ENCODE measurements at regions not wholly inside any gene's neighbourhood (a gene's known extent, or its start where the extent isn't known, plus 50 kb on each side); places are given as distances from the start of the nearest gene placed in this dataset.

DNA sequence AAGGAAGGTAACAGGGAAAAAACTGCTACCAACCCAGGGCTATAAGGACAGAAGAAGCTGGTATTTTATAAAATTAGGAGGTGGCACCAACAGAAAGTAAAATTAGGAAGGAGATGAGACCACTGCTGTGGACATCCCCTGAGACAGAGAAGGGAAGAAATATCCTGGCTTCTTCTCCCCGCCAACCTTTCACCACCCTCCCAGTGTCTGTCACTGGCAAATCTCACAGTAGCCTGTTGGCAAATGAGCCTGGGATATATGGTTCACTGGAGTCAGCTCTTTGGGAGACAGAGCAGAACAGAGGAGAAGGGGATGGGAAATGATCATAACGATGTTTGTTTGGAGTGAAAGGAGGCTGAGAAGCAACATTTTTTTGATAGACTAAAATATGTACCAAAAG, 190.9 kb upstream of the PACRGL start:
- Mint-ChIP-seq H3K4me1 (no peaks in the 10 kb centered on the region), H3K27me3 (ENCODE audit: low read depth) (no peaks in the 10 kb centered on the region), H3K36me3 (peaks cover 6% of the 10 kb centered on the region), H3K9me3 (no peaks in the 10 kb centered on the region), H3K27ac (no peak overlapping the region), H3K4me3 (no peak overlapping the region)
- no peak for DNase-seq (ENCODE audit: low spot score in 2 of 2, unreplicated experiment in 2 of 2)
- no peak for TF ChIP-seq CTCF (IDR thresholded peaks at IDR 0.05; ENCODE audit: unreplicated experiment)

GRCh38 chr4:20512033-20512792, 188.0 kb upstream of the PACRGL start:
- Mint-ChIP-seq H3K4me1 (no peaks in the 10 kb centered on the region), H3K9me3 (no peaks in the 10 kb centered on the region), H3K36me3 (peaks cover 9% of the 10 kb centered on the region), H3K27ac (no peak overlapping the region), H3K27me3 (ENCODE audit: low read depth) (no peaks in the 10 kb centered on the region), H3K4me3 (no peak overlapping the region)
- no peak for TF ChIP-seq CTCF (IDR thresholded peaks at IDR 0.05; ENCODE audit: unreplicated experiment)
- DNase-seq (ENCODE audit: low spot score in 2 of 2, unreplicated experiment in 2 of 2): no peak

DNA sequence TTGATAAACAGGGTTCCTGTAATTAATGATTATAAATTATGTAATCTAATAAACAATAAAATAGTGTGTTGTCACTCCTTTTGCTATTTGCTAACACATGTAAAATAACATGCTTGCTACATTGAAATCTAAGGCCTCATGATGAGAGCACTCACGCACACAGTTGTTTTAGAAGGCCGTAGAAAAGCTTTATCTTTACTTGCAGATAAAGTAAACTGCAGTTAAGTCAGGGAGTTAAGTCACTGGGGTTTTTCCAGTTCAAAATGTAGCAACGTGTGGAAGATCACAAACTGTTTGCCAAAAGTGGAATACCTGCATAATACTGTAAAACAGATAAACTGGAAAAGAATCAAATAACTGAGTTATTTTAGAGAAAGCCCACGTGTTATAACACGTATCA, 187.3 kb upstream of the PACRGL start:
- Mint-ChIP-seq H3K9me3 (no peaks in the 10 kb centered on the region), H3K4me1 (no peaks in the 10 kb centered on the region), H3K27me3 (ENCODE audit: low read depth) (no peaks in the 10 kb centered on the region), H3K27ac (no peak overlapping the region), H3K36me3 (peaks cover 8% of the 10 kb centered on the region), H3K4me3 (no peak overlapping the region)
- no peak for DNase-seq (ENCODE audit: low spot score in 2 of 2, unreplicated experiment in 2 of 2)
- TF ChIP-seq CTCF (IDR thresholded peaks at IDR 0.05; ENCODE audit: unreplicated experiment): no peak

DNA sequence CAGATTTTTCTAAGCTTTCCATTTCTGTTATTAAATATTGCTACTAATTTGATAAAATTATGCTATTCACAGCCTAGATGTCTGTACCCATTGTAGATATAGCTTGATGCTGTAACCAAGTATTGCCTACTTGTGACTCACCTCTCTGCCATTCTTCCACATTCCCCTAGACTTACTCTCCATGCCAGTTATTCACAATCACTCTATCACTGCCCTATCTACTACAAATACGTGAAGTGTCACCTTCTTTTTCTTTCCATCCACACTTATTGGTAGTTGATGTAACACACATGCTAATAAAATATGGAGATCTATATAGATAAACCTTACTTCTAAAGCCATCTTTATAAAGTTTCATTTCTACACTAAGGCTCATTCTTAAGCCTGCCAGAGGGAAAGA, 179.4 kb upstream of the PACRGL start:
- Mint-ChIP-seq H3K27ac (no peak overlapping the region), H3K4me1 (no peaks in the 10 kb centered on the region), H3K4me3 (no peak overlapping the region), H3K27me3 (ENCODE audit: low read depth) (no peaks in the 10 kb centered on the region), H3K9me3 (no peaks in the 10 kb centered on the region), H3K36me3 (peaks cover 25% of the 10 kb centered on the region)
- TF ChIP-seq CTCF (IDR thresholded peaks at IDR 0.05; ENCODE audit: unreplicated experiment): no peak
- DNase-seq (ENCODE audit: low spot score in 2 of 2, unreplicated experiment in 2 of 2): no peak

DNA sequence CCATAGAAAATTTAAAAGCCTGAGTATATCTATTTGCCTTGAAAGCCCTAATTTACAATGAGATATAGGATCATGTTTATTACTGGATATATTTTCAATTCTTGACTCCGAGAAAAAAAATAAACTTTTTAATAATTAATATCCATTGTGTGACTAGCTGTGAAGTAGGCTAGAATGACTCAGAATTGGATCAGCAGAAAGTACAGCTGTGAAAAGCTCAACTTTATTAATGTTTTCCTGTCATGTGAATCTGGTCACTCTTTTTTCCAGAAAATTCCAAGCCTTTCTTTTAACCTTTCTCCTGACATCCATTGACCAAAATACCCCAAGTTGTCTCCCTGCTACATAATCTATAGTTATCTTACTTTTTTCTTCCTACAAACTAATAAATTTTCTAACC, 171.8 kb upstream of the PACRGL start:
- Mint-ChIP-seq H3K4me3 (no peak overlapping the region), H3K4me1 (no peaks in the 10 kb centered on the region), H3K36me3 (peaks cover 42% of the 10 kb centered on the region), H3K27ac (no peak overlapping the region), H3K27me3 (ENCODE audit: low read depth) (no peaks in the 10 kb centered on the region), H3K9me3 (no peaks in the 10 kb centered on the region)
- DNase-seq (ENCODE audit: low spot score in 2 of 2, unreplicated experiment in 2 of 2): no peak
- TF ChIP-seq CTCF (IDR thresholded peaks at IDR 0.05; ENCODE audit: unreplicated experiment): no peak
